Lower leg skin (tissue), 4 donors: ENCODE measurements at regions not wholly inside any gene's neighbourhood (a gene's known extent, or its start where the extent isn't known, plus 50 kb on each side); places are given as distances from the start of the nearest gene placed in this dataset.

Source experiments
- DNase-seq, 2 donors: peaks; one replicate each; pipeline ENCODE4 v3.0.0-alpha.2; 2019; ENCODE audit warnings: low spot score in 2 of 2
- H3K4me3 ChIP-seq: fragments of 200-600 bp; sonication (generic); 2 replicates; pipeline ENCODE4 v1.5.1; 2017; ENCODE audit warnings: mild to moderate bottlenecking, low read depth; ENCODE audit not compliant: poor library complexity, severe bottlenecking
- CTCF ChIP-seq, 3 donors: fragments of 450-650 bp; IDR thresholded peaks; one replicate each; pipeline ENCODE4 v1.5.1; 2016; ENCODE audit warnings: antibody characterized with exemption in 3 of 3, mild to moderate bottlenecking in 3 of 3, moderate library complexity in 2 of 3
- POLR2A ChIP-seq, 2 donors: fragments of 450-650 bp; IDR thresholded peaks; one replicate each; pipeline ENCODE4 v1.6.1; 2016 to 2017; ENCODE audit warnings: antibody characterized with exemption in 2 of 2, mild to moderate bottlenecking in 1 of 2, moderate library complexity in 1 of 2
- WGBS, 2 donors: methylation state at CpG; one replicate each; pipeline ENCODE4 v1.1.5; 2018; 5-methylcytosine and 5-hydroxymethylcytosine counted together
- intact Hi-C: fragments of 100-400 bp; cut with DNase I; formaldehyde crosslinking; loops from one replicate; pipeline ENCODE4 v1.15.0; 2023; ENCODE audit warnings: low total_unique reads

- DNase-seq: peak in 1 of 2 donors; percentile 34
- no peak for TF ChIP-seq CTCF (IDR thresholded peaks at IDR 0.05)
- TF ChIP-seq POLR2A (IDR thresholded peaks at IDR 0.05): no peak
- intact Hi-C loops: no loop called here
- 84 to 86% methylated on average over 7 of the region's 7 CpGs for WGBS, 2 donors
- no peak overlapping the region for H3K4me3 ChIP-seq
Observed at GRCh38 chr15:98390946-98391530, 257.3 kb upstream of the IGF1R start.

- WGBS, 2 donors: 86 to 88% methylated on average over 7 of the region's 7 CpGs
- intact Hi-C loops: no loop called here
- DNase-seq: peak in 1 of 2 donors; percentile 18
- TF ChIP-seq CTCF (IDR thresholded peaks at IDR 0.05): no peak
- TF ChIP-seq POLR2A (IDR thresholded peaks at IDR 0.05): no peak
- no peak overlapping the region for H3K4me3 ChIP-seq
Observed at GRCh38 chr15:98391568-98391967, 256.8 kb upstream of the IGF1R start.

- WGBS, 2 donors: 75 to 80% methylated on average over 9 of the region's 9 CpGs
- intact Hi-C loops: no loop called here
Observed at GRCh38 chr15:98393471-98393870, 254.9 kb upstream of the IGF1R start.

GRCh38 chr15:98394546-98394945 is 253.8 kb upstream of the IGF1R start:
- no peak overlapping the region for H3K4me3 ChIP-seq
- DNase-seq: peak in 1 of 2 donors; percentile 46
- intact Hi-C loops: no loop called here
- WGBS, 2 donors: 43 to 54% methylated on average over 10 of the region's 10 CpGs
- TF ChIP-seq POLR2A (IDR thresholded peaks at IDR 0.05) (no peak), CTCF (IDR thresholded peaks at IDR 0.05) (no peak)

More at GRCh38 chr15:98393471-98393870, 254.9 kb upstream of the IGF1R start:
- TF ChIP-seq POLR2A (IDR thresholded peaks at IDR 0.05) (no peak), CTCF (IDR thresholded peaks at IDR 0.05) (no peak)
- H3K4me3 ChIP-seq: no peak overlapping the region
- peak in 1 of 2 donors; percentile 4 for DNase-seq

GRCh38 chr15:98395974-98396610 is 252.2 kb upstream of the IGF1R start:
- intact Hi-C loops: no loop called here
- no peak overlapping the region for H3K4me3 ChIP-seq
- DNase-seq: peak in 1 of 2 donors; percentile 8
- no peak for TF ChIP-seq CTCF (IDR thresholded peaks at IDR 0.05)
- no peak for TF ChIP-seq POLR2A (IDR thresholded peaks at IDR 0.05)
- 79 to 87% methylated on average over 6 of the region's 6 CpGs for WGBS, 2 donors
